Pancreas (tissue), 10 donors: ENCODE measurements at regions not wholly inside any gene's neighbourhood (a gene's known extent, or its start where the extent isn't known, plus 50 kb on each side); places are given as distances from the start of the nearest gene placed in this dataset.

Source experiments
- ATAC-seq, 4 donors: fragments of 200-7000 bp; cut with Tn5 transposase; one replicate each; pipeline versions ENCODE4 v1.8.0 to v1.9.1; 2020; ENCODE audit warnings: mild to moderate bottlenecking in 4 of 4, moderate library complexity in 4 of 4
- DNase-seq, 6 donors: peaks; one replicate each; pipeline ENCODE4 v3.0.0-alpha.2; 2020
- FAIRE-seq: peaks from 2 replicates; lab custom pipeline; 2012; peaks lifted over from hg19 to GRCh38; lab: Jason Lieb, UNC
- H3K27ac ChIP-seq, 4 donors: fragments of 200-600 bp; sonication (generic); 1 replicate in 3 of 4; 2 replicates in 1 of 4; pipeline versions ENCODE4 v1.5.0 to v1.8.0; 2020
- H3K27me3 ChIP-seq, 4 donors: fragments of 200-600 bp; one replicate each; pipeline ENCODE4 v1.8.0; 2021
- H3K36me3 ChIP-seq, 3 donors: fragments of 200-600 bp; sonication (generic) in 1 of 3; one replicate each; pipeline versions ENCODE4 v1.5.0 to v1.8.0; 2020 to 2021
- H3K4me1 ChIP-seq, 3 donors: fragments of 200-600 bp; one replicate each; pipeline ENCODE4 v1.8.0; 2021
- H3K4me3 ChIP-seq, 4 donors: fragments of 200-600 bp; sonication (generic) in 2 of 4; one replicate each; pipeline versions ENCODE4 v1.5.0 to v1.8.0; 2020 to 2021
- H3K9me3 ChIP-seq, 4 donors: fragments of 200-600 bp; one replicate each; pipeline ENCODE4 v1.8.0; 2021
- WGBS, 2 donors: extraction: QIAGEN DNeasy Blood & Tissue Kit; methylation state at CpG; one replicate each; pipeline ENCODE4 v1.1.7; 2013; 5-methylcytosine and 5-hydroxymethylcytosine counted together
- intact Hi-C, 3 donors: fragments of 100-400 bp; cut with DNase I; formaldehyde crosslinking; loops; one replicate each; pipeline versions ENCODE4 v1.11.1 to v1.14.2; 2022
- TF ChIP-seq, protein P1 (sequence below), 4 donors: fragments of 200-600 bp; sonication (generic) in 3 of 4; IDR thresholded peaks; one replicate each; pipeline versions ENCODE4 v1.5.0 to v1.8.0; 2021; ENCODE audit warnings: antibody characterized with exemption in 4 of 4
- donor health status: healthy with polysubstance abuse.
- donor health status: DM: no; HTN: no; CAD: no; lungs with moderate emphysema.
- donor health status: DM: no; HTN: no; CAD: no.
- donor health status: control.
- donor health status: control.
- donor health status: Bipolar disorder and iron deficiency.
- donor health status: DM: yes; HTN: yes; CAD: no.
- donor health status: DM: no; HTN: no; CAD: no.
- donor health status: DM: no; HTN: no; CAD: no.
- donor health status: DM: yes; HTN: yes; CAD: no.

DNA sequence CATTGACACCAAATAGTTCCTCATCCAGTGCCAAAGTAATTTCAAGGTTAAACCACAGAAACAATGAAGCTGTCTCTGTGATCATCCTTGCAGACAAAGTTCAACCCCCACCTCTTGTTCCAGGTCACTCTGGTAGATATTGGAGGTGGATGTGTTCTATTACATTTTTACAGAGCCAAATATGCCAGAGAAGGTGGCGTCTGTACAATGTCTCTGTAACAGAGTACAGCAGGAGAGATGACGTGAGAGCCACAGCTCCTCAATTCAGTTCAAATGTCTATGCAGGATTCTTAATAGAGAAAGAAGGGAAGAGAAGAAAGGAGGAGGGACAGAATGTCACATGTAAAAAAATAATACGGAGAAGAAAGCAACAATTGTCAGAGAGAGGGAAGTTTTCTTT, 268.3 kb upstream of the OR4E1 start:
- 48 to 59% methylated on average over 3 of the region's 3 CpGs for WGBS, 2 donors
- Histone ChIP-seq H3K4me3 (no peak overlapping the region), H3K36me3 (no peaks in the 10 kb centered on the region), H3K27me3 (no peaks in the 10 kb centered on the region), H3K4me1 (no peaks in the 10 kb centered on the region), H3K27ac (no peak overlapping the region), H3K9me3 (no peaks in the 10 kb centered on the region)
- intact Hi-C loops, result no loop called here
- DNase-seq, result no peak
- FAIRE-seq, result no peak
- TF ChIP-seq, protein P1, sequence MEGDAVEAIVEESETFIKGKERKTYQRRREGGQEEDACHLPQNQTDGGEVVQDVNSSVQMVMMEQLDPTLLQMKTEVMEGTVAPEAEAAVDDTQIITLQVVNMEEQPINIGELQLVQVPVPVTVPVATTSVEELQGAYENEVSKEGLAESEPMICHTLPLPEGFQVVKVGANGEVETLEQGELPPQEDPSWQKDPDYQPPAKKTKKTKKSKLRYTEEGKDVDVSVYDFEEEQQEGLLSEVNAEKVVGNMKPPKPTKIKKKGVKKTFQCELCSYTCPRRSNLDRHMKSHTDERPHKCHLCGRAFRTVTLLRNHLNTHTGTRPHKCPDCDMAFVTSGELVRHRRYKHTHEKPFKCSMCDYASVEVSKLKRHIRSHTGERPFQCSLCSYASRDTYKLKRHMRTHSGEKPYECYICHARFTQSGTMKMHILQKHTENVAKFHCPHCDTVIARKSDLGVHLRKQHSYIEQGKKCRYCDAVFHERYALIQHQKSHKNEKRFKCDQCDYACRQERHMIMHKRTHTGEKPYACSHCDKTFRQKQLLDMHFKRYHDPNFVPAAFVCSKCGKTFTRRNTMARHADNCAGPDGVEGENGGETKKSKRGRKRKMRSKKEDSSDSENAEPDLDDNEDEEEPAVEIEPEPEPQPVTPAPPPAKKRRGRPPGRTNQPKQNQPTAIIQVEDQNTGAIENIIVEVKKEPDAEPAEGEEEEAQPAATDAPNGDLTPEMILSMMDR (IDR thresholded peaks at IDR 0.05), result no peak
- ATAC-seq, result no peak

DNA sequence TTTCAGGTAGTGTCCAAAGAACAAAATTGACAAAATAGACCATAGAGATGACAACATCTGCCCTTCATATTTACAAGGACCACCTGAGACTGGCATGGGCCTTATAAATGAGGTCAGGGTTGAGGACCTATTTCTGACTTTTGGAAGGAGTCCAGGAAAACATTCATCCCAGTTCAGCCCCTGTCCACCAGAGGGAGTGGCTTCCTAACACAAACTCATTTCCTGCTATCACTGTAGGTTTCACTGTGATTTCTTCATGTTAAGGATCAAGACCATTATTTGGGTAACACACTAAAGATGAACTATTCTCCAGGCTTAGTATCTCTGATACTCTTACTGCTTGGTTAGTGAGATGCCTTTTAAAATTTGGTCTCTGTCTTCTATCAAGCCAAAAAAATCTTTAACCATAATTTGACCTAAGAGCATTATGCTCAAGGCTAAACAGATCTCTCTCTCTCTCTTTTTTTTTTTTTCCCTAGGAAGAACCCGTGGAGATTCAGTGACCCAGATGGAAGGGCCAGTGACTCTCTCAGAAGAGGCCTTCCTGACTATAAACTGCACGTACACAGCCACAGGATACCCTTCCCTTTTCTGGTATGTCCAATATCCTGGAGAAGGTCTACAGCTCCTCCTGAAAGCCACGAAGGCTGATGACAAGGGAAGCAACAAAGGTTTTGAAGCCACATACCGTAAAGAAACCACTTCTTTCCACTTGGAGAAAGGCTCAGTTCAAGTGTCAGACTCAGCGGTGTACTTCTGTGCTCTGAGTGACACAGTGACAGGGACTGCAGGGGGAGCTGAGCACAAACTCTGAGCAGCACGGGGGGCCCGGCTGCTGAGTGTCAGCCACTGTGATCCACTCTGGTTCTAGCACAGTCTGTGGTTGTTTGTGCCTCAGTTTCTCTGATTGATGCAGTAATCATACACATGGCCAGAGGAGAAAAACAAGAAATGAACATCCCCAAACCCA, 267.6 kb upstream of the OR4E1 start:
- H3K9me3 ChIP-seq, result no peaks in the 10 kb centered on the region
- H3K27ac ChIP-seq, result no peak overlapping the region
- TF ChIP-seq, protein P1 (IDR thresholded peaks at IDR 0.05), result peak in 1 of 4 donors; percentile 21
- no peak overlapping the region for H3K4me3 ChIP-seq
- no peak for FAIRE-seq
- 44 to 51% methylated on average over 7 of the region's 7 CpGs for WGBS, 2 donors
- peak in 1 of 4 donors; percentile 22 for ATAC-seq
- H3K4me1 ChIP-seq, result no peaks in the 10 kb centered on the region
- H3K36me3 ChIP-seq, result no peaks in the 10 kb centered on the region
- H3K27me3 ChIP-seq, result no peaks in the 10 kb centered on the region
- intact Hi-C loops, result no loop called here
- DNase-seq, result no peak

DNA sequence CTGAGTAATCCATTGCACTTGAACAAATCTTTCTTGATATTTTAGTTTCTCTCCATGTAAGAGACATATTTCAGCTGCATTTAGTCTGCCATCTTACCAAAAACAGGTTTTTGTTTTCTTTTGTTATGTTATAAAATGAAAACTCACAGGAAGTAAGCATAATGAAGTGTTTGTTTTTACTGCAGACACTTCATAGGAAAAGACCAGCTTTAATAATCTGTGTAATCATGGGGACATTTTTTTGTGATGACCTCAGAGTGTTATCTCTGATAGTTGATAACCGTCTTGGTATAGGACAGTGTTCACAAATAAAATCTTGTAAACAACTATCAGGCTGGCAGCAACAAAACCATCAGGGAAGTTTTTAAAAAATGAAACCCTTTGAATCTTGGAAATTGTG, 266.2 kb upstream of the OR4E1 start:
- no peak overlapping the region for H3K27ac ChIP-seq
- TF ChIP-seq, protein P1 (IDR thresholded peaks at IDR 0.05), result no peak
- no peak for FAIRE-seq
- intact Hi-C loops, result no loop called here
- H3K4me3 ChIP-seq, result no peak overlapping the region
- DNase-seq, result no peak
- no peaks in the 10 kb centered on the region for H3K4me1 ChIP-seq
- no peaks in the 10 kb centered on the region for H3K9me3 ChIP-seq
- WGBS, 2 donors, result 41 to 42% methylated on average over 1 of the region's 1 CpG
- no peak for ATAC-seq
- no peaks in the 10 kb centered on the region for H3K36me3 ChIP-seq
- no peaks in the 10 kb centered on the region for H3K27me3 ChIP-seq

DNA sequence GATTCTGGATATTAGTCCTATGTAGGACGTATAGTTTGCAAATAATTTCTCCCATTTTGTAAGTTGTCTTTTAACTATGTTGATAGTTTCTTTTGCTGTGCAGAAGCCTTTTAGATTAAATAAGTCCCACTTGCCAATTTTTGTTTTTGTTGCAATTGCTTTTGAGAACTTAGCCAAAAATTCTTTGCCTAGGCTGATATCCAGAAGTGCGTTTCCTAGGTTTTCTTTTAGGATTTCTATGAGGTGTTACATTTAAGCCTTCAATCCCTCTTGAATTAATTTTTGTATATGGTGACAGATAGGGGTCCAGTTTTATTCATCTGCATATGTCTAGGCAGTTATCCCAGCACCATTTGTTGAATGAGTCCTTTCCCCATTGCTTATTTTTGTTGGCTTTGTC, 264.4 kb upstream of the OR4E1 start:
- ATAC-seq, result no peak
- no peak for DNase-seq
- TF ChIP-seq, protein P1 (IDR thresholded peaks at IDR 0.05), result no peak
- Histone ChIP-seq H3K9me3 (no peaks in the 10 kb centered on the region), H3K27me3 (no peaks in the 10 kb centered on the region), H3K36me3 (no peaks in the 10 kb centered on the region), H3K27ac (no peak overlapping the region), H3K4me3 (no peak overlapping the region), H3K4me1 (no peaks in the 10 kb centered on the region)
- intact Hi-C loops, result no loop called here
- no peak for FAIRE-seq
- 49 to 75% methylated on average over 2 of the region's 2 CpGs for WGBS, 2 donors

DNA sequence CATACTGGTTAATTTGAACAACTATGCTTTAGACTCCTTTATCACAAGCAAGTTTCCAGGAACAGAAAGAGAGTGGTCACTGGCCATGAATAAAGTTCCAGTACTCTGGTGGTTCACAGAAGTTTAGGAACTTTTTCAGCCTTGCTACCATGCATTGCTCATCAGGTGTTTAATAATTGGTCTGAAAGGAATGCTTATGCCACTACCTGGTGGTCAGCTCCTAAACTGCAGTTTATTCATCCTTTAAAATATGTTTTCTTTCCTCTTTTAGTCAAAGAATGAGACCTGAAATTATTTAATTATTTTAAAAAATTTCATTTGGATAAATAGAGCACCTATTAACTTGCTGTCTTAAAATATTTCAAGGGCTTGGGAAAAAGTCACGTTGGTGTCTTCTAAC, 260.1 kb upstream of the OR4E1 start:
- WGBS, 2 donors, result 20 to 31% methylated on average over 1 of the region's 1 CpG
- H3K4me3 ChIP-seq, result no peak overlapping the region
- H3K27ac ChIP-seq, result no peak overlapping the region
- DNase-seq (no peak), ATAC-seq (no peak), FAIRE-seq (no peak)
- no peaks in the 10 kb centered on the region for H3K9me3 ChIP-seq
- TF ChIP-seq, protein P1 (IDR thresholded peaks at IDR 0.05), result no peak
- no peaks in the 10 kb centered on the region for H3K27me3 ChIP-seq
- H3K36me3 ChIP-seq, result no peaks in the 10 kb centered on the region
- no peaks in the 10 kb centered on the region for H3K4me1 ChIP-seq
- intact Hi-C loops, result no loop called here
